ENCODE measurements at regions not wholly inside any gene's neighbourhood (a gene's known extent, or its start where the extent isn't known, plus 50 kb on each side); places are given as distances from the start of the nearest gene placed in this dataset.

GRCh38 chr6:168139121-168139520 is 60.1 kb upstream of the FRMD1 start:
- TF ChIP-seq CTCF (IDR thresholded peaks at IDR 0.05) (no peak), POLR2A (IDR thresholded peaks at IDR 0.05) (no peak)

Measured in testis (tissue), 2 donors.